HG03066 (cell line): ENCODE measurements at regions not wholly inside any gene's neighbourhood (a gene's known extent, or its start where the extent isn't known, plus 50 kb on each side); places are given as distances from the start of the nearest gene placed in this dataset.
"Not testable (repeated sequence)": the region's sequence is repeated elsewhere in the genome, so short reads cannot be mapped to it uniquely, and the experiment has no call there.

Experiments used
- ATAC-seq: cut with Tn5 transposase; IDR thresholded peaks from one replicate; pipeline ENCODE4 v1.9.1; 2021; ENCODE audit warnings: low read depth; ENCODE audit not compliant: unreplicated experiment

- no peak for ATAC-seq
These were observed 81.4 kb upstream of the ANKRD55 start for GRCh38 chr5:56314529-56314928.

DNA sequence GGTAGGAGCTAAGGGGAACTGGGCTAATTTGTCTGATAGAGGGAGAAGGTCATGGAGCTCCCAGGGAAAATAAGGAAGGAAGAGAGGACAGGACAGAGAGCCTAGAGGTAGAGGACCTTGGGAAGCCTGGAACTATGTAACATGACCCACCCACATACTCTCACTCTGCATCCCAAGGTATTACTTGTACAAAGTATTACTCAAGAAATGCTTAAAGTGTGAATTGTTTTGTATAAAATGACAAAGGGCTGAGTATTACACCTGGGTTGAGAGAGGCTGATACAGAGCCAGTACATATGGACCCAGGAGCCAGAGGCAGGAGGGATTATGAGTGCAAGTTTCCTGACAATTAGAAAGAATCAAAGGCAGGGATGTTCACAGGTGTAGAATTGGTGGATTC lies 80.5 kb upstream of the ANKRD55 start:
- no peak for ATAC-seq

DNA sequence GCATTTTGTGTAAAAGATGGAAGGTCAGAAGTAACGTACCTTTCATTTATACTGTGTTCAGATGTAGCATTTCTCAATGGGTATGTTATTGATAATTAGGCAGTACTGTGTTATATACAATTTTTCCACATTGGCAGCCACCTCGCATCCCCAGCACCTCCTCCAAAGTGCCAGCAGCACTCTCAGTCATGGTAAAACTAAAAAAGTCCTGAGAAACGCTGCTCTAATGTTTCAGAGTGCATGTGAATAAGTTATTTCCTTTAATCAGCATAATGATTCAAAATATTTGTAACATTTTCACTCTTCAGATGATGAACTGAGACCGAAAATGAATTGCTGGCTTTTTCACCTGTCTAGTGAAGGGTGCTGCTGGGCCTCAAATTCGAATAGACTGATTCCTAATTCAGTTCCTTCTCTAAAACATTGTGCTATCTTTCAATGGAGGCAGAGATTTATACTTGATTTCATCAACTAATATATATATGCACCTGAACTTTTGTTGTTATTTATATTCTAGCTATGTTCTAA lies 79.9 kb upstream of the ANKRD55 start:
- ATAC-seq: no peak

DNA sequence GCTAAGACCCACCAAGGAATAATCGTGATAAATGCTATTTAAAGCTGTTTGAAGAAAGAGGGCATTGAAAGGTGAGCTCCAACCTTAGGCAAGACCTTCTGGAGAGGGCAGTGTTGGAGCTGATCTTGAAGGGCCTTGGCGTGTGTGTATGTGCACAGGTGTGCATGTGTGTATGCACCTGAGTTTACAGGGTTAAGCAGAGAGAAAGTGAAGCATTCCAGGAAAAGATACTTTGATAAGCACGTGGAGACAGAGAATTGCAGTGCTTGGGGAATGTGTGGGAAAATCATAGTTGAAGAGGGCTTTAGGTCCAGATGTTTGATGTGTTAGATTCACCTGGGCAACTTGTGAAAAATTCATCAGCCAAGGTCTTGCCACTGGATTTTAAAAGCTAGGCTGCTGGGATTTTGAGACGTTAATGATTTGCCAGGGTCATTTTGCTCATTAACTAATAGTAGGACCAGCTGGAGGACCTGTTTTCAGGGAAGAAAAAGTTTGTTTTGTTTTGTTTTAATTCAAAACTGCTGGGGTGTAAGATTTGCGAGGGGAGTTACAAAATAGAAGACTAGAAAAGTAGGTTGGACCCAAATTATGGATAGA lies 78.3 kb upstream of the ANKRD55 start:
- no peak for ATAC-seq

GRCh38 chr5:56310711-56311204 lies 77.6 kb upstream of the ANKRD55 start:
- ATAC-seq: no peak

- ATAC-seq: no peak
These were observed 76.2 kb upstream of the ANKRD55 start for GRCh38 chr5:56309262-56309826.

GRCh38 chr5:56307714-56308333 lies 74.7 kb upstream of the ANKRD55 start:
- ATAC-seq: no peak

- ATAC-seq: no peak
These were observed 73.5 kb upstream of the ANKRD55 start for GRCh38 chr5:56306433-56307150.

GRCh38 chr5:56305001-56305950 lies 72.1 kb upstream of the ANKRD55 start:
- no peak for ATAC-seq

- ATAC-seq: no peak
These were observed 70.4 kb upstream of the ANKRD55 start for GRCh38 chr5:56303511-56303910.

DNA sequence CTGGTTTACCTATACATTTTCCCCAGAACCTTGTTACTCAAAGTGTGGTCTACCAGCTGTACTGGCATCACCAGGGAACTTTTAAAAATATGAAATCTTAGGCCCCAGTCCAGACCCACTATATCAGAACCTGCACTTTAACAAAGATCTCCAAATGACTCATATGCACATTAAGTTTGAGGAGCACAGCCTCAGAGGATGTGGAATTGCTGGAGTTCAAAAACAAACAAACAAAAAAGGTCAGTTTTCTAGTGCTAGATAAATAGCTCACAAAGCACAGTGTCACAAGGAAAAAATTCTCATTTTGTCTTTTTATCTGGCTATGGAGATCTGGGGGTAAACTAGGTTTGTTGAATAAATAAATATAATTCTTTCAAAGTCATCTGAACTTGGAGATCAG lies 68.9 kb upstream of the ANKRD55 start:
- no peak for ATAC-seq

GRCh38 chr5:56301069-56301468 lies 67.9 kb upstream of the ANKRD55 start:
- ATAC-seq: no peak

DNA sequence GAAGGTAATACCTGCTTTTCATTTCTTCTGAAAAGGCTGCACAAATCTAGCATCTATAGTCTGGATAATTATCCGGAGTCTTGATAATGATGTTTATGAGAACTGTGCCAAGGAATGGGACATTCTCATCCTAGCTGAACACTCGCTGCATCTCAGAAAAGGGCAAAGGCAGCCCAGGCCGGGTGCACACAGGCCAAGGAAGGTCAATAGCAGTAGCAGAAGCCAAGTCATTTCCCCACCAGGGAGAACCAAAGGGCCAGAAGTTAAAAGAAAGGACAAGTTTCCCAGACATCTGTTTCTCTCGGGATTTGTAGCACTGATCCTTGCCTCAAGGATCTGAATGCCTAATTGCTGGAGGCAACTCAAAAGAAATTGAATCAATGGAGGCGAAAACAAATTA lies 66.1 kb upstream of the ANKRD55 start:
- no peak for ATAC-seq

GRCh38 chr5:56298336-56299090 lies 65.4 kb upstream of the ANKRD55 start:
- no peak for ATAC-seq

DNA sequence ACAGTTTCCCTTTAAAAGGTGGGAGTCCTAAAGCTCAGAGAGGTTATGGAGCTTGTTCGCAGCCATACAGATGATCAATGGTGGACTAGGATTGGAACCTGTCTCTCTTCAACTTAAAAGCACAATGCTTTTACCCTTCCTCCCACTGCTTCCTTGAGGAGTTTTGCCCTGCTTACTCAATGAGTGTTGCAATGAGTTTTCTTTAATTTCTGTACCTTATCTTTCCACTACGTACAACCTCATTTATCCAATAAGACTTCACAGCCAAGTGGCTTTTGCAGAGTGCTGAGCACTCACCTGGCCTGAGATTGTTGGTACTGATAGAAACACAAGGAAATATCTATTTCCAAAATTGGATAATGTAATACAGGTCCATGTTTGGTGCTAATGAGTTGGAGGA lies 64.7 kb upstream of the ANKRD55 start:
- ATAC-seq: no peak

DNA sequence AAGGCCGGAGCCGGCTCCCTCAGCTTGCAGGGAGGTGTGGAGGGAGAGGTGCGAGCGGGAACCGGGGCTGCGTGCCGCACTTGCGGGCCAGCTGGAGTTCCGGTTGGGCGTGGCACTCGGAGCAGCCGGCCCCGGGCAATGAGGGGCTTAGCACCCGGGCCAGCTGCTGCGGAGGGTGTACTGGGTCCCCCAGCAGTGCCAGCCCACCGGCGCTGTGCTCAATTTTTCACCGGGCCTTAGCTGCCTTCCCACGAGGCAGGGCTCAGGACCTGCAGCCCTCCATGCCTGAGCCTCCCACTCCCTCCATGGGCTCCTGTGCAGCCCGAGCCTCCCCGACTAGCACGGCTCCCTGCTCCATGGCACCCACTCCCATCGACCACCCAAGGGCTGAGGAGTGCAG lies 62.2 kb upstream of the ANKRD55 start:
- not testable (repeated sequence) for ATAC-seq

DNA sequence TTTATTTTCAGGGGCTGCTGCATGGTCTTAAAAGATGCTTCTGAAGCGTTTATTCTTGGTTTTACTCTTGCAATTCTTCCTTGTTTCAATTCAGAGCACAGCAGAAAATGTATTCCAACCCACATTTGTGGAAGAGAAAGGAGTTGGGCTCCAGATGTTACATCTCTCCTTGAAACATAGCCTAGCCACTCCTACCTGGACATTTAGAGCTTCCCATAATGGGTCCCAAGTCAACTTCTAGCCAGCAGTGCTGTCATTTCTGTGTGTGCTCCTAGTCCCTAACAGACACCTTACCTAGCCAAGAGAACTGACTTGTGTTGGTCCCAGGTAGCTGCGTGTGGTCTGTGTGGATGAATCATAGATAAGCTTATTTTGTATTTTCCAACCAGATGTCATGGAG lies 61.2 kb upstream of the ANKRD55 start:
- no peak for ATAC-seq

DNA sequence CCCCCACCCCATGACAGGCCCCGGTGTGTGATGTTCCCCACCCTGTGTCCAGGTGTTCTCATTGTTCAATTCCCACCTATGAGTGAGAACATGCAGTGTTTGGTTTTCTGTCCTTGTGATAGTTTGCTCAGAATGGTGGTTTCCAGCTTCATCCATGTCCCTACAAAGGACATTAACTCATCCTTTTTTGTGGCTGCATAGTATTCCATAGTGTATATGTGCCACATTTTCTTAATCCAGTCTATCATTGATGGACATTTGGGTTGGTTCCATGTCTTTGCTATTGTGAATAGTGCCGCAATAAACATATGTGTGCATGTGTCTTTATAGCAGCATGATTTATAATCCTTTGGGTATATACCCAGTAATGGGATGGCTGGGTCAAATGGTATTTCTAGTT lies 59.7 kb upstream of the ANKRD55 start:
- not testable (repeated sequence) for ATAC-seq

- no peak for ATAC-seq
These were observed 58.7 kb upstream of the ANKRD55 start for GRCh38 chr5:56291661-56292374.
